ENCODE measurements at regions not wholly inside any gene's neighbourhood (a gene's known extent, or its start where the extent isn't known, plus 50 kb on each side); places are given as distances from the start of the nearest gene placed in this dataset.

- TF ChIP-seq EZH2 (IDR thresholded peaks at IDR 0.05; ENCODE audit: insufficient read depth, low read length) (no peak), CTCF (IDR thresholded peaks at IDR 0.05; ENCODE audit: insufficient read depth, low read depth, low read length) (no peak)
Observed at GRCh38 chr7:51679358-51679757, 362.7 kb upstream of the COBL start.

Data from astrocyte (in vitro differentiated cells and primary cell).